OCI-LY7 (cell line): ENCODE measurements at regions not wholly inside any gene's neighbourhood (a gene's known extent, or its start where the extent isn't known, plus 50 kb on each side); places are given as distances from the start of the nearest gene placed in this dataset.

Source experiments
- CTCF ChIP-seq: fragments of 200-600 bp; sonication (generic); conservative IDR thresholded peaks from 2 replicates; pipeline ENCODE4 v1.5.1; 2014; ENCODE audit warnings: mild to moderate bottlenecking, antibody characterized with exemption, low read length, moderate library complexity, mixed read lengths
- EZH2phosphoT487 ChIP-seq: fragments of 200-600 bp; sonication (generic); IDR thresholded peaks from 2 replicates; pipeline ENCODE4 v1.6.1; 2018; ENCODE audit warnings: low read depth, borderline replicate concordance, mild to moderate bottlenecking, mixed run types, antibody characterized with exemption, low read length, moderate library complexity, mixed read lengths

- TF ChIP-seq CTCF, result no peak
- no peak for TF ChIP-seq EZH2phosphoT487
Observed at GRCh38 chrX:110600745-110601310, 194.8 kb downstream of the CHRDL1 start.
